HG02571 (cell line): ENCODE measurements at regions not wholly inside any gene's neighbourhood (a gene's known extent, or its start where the extent isn't known, plus 50 kb on each side); places are given as distances from the start of the nearest gene placed in this dataset.

Experiments
- ATAC-seq: cut with Tn5 transposase; IDR thresholded peaks from one replicate; pipeline ENCODE4 v1.9.1; 2021; ENCODE audit warnings: mild to moderate bottlenecking, moderate library complexity; ENCODE audit not compliant: unreplicated experiment

DNA sequence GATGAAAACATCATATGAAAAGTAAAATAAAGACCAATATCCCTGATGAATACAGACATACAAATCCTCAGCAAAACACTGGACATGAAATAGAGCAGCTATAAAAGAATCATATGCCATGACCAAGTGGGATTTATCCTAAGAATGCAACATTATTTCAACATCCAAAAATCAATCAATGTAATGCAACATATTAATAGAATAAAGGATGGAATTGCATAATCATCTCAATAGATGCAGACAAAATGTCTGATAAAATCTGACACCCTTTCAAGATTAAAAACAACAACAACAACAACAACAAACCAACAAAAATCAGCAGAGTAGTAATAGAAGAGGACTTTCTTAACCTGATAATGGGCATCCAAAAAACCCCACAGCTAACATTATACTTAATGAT is 63.8 kb upstream of the IL1R1 start:
- no peak for ATAC-seq

DNA sequence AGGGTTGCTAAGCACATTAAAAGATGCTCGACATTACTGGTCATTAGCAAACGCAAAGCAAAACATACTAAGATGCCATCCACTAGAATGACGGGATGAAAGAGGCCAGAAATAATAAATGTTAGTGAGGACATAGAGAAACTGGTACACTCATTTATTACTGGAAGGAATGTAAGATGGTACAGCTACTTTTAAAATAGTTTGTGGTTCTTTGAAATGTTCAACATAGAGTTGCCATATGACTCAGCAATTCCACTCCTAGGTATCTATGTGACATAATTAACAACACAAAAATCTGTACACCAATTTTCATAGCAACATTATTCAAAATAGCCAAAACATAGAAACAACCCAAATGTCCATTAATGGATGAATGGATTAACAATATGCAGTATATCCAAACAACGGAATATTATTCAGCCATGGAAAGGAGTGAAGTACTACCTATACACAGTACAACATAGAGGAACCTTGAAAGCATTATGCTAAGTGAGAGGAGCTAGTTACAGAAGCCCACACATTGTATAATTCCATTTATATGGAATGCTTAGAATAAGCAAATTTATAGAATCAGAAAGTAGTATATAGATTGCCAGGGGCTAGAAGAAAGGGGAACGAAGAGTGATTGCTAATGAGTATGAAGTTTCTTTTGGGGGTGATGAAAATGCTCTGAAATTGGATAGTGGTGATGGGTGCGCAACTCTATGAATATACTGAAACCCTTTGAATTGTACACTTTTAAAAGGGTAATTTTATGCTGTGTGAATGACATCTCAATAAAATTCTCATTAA is 61.9 kb upstream of the IL1R1 start:
- no peak for ATAC-seq

DNA sequence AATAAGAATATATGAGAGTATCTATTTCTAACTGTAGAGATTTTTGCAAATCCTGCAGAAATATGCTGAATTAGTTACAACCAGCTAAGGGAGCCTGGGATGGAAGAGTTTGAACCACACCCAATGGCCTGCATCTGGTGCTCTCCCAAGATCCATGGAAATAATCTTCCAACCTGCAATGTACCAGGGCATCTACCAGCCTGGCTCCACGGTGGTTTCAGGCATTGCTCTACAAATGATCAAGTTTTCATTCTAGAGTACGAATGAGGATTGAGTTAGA is 61.4 kb upstream of the IL1R1 start:
- no peak for ATAC-seq

DNA sequence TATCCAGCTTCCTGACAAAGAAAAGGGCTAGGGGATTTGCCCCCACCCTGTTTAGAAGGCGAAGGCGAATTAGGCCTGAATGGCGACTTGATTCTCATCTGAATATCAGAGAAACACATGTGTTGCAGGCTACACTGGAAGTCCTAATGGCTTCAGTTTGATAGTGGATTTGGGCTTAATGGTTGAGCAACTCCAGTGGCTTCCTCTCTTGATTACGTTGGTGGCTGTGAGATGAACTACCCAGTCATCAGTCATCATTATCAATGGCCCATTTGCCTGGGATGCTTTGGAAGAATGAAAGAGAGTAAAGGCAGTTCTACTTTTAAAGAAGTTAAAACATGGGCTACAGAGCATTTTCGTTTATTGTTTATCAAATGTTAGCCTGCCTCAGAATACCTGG is 60.9 kb upstream of the IL1R1 start:
- no peak for ATAC-seq

DNA sequence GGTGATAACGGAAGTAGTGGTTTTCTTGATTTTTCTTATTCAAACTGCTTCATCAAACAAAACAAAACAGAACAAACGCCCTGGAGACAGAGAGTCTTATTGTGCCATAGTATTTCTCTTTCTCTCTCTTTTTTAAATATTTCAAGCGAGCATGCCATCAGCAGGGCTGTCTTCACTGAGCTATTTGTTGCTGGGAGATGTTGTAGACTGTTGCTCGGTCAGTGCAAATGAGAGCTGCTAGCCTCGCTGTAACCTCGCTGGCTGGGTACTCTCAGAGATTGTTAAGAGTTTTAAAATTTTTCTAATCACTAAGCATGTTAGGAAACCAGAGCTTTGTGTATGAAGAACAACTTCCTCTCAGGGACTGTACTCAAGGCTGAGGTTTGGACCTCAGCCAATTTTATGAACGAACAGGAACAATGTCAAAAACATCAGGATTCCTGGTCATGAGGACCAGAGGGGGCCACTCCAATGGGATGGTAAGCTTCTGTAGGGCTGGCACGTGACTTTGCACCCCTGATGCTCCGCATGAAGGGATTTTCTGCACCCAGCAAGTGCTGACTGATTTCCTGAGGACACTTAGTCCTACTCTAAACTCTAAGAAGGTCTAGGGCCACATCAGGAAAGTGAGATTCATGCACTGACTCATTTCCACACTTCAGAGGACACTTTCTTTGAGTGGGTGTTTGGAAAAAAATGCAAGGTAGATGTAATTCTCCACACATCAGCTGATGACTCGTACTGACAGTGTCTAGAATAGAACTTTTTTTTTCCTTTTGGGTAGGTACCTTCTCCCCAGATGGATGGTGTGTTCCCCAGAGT is 59.8 kb upstream of the IL1R1 start:
- peak; percentile 83 for ATAC-seq

DNA sequence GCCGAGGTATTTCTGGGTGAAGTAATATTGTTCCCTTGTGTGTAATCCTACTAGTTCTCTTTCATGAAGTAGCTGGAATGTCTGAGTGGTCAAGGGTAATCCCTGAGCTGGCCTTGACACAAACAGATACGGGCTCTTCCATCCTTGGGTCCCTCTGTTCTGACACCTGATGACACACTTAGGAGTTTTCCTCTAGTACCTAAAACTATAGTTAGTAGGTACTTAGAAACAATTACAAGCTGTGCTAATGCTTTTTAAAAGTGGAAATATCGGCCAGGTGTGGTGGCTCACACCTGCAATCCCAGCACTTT is 59.2 kb upstream of the IL1R1 start:
- ATAC-seq: no peak

DNA sequence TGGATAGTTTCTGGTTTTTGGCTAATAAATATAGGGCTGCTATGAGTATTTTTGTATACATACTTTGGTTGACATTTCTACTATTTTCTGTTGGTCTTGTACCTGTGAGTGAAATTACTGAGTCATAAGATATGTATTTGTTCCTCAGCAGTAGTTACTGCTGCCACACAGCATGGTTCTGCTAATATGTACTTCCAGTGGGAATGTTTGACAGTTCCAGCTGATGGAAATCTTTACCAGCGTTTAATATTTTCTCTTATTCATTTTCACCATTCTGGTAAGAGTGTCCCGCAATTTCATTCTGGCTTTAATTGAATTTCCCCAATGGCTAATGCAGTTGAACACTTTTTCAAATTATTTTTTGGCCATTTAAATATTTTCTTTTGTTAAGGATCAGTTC is 57.9 kb upstream of the IL1R1 start:
- ATAC-seq: no peak

DNA sequence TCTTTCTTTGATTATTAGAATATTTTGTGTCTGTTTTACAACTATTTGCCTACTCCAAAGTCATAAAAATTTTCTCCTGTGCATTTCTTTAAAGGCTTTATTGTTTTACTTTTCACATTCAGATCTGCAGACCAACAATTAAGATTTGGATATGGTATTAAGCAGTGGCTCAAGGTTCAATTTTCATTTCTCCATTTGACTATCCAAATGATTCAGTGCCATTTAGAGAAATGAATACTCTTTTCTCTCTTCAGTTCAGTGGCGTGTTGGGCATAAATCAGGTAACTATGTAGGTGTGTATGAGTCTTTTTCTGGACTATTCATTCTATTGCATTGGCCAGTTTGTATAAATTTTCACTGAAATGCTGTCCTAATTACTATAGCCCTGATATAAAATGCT is 57.3 kb upstream of the IL1R1 start:
- ATAC-seq: no peak

DNA sequence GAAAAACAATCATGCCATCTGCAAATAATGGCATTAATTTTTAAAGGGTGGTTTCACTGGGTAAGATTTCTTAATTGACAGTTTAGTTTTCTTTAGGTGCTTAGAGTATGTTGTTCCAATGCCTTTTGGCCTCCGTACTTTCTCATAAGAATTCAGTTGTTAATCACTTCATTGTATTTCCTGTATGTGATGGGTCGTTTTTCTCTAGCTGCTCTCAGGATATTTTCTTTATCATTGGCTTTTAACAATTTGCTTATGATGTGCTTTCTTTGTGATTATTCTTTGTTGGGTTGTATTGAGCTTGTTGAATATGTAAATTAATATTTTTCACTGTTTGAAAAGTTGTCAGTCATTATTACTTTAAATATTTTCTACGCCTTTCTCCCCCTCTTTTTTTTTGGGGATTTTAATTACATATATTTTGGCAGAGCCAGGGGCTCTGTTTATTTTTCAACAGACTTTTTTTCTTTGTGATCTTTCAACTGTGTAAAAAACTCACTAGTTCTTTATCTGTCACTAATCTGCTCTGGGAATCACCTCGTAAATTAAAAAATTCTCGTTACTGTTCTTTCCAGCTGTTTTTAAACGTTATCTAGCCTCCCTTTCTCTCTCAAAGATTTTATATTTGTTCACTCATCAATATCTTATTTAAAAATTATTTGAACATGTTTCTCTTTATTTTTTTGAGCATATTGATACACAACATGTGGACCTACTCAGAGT is 56.2 kb upstream of the IL1R1 start:
- no peak for ATAC-seq

DNA sequence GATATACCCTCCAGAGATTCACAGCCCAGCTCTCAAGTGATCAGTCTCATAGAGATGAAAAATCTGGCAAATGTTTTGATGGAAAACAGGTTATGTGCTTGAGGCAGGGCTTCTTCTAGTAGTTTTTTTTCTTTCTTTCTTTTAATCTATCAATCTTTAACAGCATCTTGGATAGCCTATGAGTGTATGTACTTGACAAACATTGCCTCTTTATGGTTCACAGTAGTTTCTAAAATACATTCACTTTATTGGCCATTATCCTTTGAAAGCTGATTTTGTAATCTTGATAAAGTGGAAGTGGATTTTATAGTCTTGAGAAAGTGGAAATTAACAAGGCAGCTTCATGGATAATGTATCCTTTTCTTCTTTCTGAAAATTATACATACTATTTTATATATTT is 51.4 kb upstream of the IL1R1 start:
- no peak for ATAC-seq

DNA sequence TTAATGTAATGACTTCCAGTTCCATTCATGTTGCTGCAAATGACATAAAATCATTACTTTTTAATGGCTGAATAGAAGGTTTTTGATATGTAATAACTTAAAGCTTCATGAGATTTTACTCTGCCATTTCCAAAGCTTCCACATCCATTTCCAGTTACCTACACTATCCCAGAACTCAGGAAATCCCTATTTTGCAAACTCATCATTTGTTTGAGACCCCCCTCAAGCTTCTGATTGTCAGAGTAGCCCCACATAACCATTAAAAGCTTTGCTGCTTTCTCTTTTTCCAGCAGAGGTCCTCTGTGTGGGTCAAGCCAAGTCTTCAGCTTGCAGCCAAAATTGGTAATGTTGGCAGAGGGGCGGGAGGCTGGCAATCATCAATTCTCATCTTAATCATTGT is 50.6 kb upstream of the IL1R1 start:
- ATAC-seq: no peak

DNA sequence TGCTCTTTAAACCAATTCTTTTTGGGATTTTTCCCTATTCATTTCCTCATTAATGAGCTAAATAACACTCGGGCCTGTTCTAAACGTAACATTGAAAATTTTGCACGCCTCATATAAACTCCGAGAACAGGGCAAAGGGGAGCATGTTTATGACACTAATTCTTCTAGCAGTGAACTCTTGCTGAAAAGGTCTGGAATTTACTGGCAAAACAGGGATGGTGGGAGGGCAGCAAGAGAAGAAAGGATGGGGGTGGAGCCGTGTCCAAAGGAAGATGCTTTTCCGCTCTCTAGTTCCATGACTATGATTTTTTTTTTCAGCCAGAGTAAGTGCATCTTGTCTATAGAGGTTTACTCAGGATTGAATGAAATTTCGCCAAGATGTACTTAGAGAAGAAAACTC is 50.0 kb upstream of the IL1R1 start:
- no peak for ATAC-seq
